HG03175 (cell line): ENCODE measurements at regions not wholly inside any gene's neighbourhood (a gene's known extent, or its start where the extent isn't known, plus 50 kb on each side); places are given as distances from the start of the nearest gene placed in this dataset.
"Not testable (repeated sequence)": the region's sequence is repeated elsewhere in the genome, so short reads cannot be mapped to it uniquely, and the experiment has no call there.

Source experiments
- ATAC-seq: cut with Tn5 transposase; IDR thresholded peaks from one replicate; pipeline ENCODE4 v1.9.1; 2021; ENCODE audit warnings: mild to moderate bottlenecking, moderate library complexity; ENCODE audit not compliant: unreplicated experiment

DNA sequence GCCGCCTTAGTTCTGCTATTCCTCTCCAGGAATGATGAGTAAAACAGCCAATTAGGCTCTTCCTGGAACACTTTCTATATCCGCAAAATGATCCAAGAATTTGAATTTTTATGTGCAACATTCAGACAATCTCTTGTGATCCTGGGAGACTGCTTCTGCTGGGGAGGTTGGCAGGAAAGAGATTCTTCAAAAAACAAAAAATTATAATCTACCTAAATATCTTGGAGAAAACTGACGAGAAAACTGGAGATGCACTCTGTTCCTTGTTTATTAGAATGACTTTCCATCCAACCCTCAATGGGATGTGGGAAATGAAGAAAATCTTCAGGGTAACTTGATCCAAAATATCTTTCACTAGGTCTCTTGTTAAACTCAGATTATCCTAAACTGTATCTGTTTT lies 346.3 kb upstream of the UBE2E2 start:
- no peak for ATAC-seq

DNA sequence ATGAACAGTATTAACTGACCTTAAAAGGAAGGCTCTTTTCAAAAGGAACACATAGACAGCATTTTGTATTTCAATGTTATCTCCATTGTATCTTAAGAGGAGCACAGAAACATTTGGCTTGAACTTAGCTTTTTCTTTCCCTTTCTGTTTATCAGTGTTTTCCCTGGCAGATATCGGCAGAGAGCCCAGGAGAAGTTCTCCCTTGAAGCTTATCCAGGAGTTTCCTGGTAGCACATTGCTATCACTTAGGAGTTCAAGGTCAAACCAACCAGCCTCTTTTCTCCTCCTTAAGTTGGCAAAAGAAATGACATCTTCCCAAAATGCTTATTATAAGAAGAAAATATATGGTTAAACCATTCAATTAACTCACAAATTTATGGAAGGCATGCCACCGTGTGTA lies 344.6 kb upstream of the UBE2E2 start:
- ATAC-seq: no peak

DNA sequence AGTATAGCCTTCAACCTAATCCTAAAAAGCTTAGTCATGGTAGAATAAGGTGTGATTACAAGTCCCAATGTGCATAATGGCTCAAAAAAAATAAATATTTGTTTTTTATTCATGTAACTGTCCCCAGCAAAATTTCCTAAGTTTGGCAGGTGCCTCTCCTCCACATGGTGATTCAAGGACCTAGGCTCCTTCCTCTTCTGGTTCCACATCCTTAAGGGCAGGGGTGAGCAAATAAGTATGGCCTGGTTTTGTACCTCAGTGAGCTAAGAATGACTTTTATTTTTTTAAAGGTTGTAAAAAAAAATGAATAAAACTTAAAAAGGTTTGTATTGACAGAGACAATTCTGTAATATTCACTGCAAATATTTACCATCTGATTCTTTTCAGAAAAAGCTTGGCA lies 343.5 kb upstream of the UBE2E2 start:
- ATAC-seq: no peak

- ATAC-seq: no peak
These were observed 341.7 kb upstream of the UBE2E2 start for GRCh38 chr3:22861426-22861825.

DNA sequence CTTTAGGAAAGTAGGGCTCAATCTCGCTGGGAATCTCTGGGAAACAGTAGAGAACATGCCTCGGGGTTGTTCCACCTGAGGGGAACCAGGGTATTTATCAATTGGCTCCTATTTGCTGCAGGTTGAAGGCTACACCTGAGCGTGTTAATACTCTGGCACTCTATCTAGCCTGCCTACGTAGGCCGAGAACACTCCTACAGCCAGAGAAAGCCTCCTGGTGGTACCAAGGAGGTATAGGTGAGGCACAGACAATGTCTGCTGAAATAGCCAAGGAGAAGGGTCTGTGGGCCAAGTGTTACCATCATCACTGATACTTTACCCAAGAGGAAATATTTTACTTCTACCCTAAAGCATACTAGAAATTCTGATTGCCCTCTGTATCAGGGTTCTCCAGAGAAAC lies 341.0 kb upstream of the UBE2E2 start:
- ATAC-seq: no peak

GRCh38 chr3:22882834-22883233 lies 320.3 kb upstream of the UBE2E2 start:
- ATAC-seq: not testable (repeated sequence)

DNA sequence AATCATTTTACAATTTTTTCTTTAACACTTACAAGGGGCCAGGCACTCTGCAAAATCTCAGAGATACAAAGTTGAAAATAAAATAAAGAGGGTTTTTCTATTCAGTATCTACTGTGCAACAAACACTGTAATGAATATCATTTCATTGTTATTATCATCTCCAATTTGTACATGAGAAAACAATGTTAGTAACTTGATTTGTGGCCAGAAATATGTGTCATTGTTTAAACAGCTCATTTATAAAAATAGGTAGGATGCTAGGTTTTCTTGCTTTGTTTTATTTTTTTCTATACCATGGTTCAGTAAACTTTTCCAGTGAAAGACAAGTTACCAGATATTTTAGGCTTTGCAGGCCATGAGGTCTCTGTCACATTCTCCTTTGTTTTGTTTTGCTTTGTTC lies 318.1 kb upstream of the UBE2E2 start:
- ATAC-seq: no peak

GRCh38 chr3:22885574-22886341 lies 317.4 kb upstream of the UBE2E2 start:
- no peak for ATAC-seq

- ATAC-seq: no peak
These were observed 316.6 kb upstream of the UBE2E2 start for GRCh38 chr3:22886439-22887068.

DNA sequence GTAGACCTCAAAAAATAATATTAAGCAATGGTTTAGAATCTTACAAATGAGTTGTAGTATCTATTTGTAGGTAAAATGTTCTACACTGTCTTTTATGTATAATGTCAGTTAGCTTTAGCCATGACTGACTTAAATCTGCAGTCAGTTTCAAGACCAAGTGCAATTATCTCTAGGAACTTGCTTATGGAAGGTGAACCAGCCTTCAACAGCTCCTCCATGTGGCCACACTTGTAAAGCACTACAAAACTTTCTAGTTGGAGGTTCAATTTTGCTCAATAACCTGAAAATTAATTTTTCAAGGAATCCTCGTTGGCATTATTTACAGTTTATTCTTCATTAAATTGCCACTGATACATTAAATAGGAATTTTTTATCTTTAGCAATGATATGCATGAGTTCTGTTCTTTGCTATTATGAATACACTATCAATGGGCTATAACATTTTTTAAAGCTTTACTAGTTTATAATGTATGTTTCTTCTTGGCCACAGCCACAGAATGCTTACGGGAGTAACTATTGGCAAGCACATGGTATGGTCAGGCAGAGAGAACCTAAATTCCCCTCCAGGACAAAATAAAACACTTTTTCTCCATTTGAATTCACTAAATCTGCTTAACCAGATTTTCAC lies 315.3 kb upstream of the UBE2E2 start:
- peak; percentile 66 for ATAC-seq

DNA sequence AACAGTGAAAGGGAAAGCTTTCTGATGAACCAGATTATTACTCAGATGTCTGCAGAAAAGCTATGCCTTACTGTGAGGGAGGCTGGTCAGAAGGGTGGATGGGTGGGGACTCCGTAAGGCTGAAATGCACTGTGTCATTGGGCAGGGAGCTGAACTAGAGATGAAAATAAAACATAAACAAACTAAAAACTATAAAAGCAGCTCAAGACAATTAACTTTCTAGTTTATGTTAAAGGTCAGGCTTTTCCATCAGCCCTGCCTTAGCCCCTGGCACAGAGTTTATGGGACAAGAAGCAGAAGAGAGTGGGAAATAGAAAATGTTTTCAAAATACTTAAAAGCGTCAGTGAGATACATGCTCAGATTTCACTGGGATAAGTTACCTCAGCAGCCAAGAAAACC lies 310.0 kb upstream of the UBE2E2 start:
- ATAC-seq: no peak

- no peak for ATAC-seq
These were observed 309.3 kb upstream of the UBE2E2 start for GRCh38 chr3:22893644-22894325.

DNA sequence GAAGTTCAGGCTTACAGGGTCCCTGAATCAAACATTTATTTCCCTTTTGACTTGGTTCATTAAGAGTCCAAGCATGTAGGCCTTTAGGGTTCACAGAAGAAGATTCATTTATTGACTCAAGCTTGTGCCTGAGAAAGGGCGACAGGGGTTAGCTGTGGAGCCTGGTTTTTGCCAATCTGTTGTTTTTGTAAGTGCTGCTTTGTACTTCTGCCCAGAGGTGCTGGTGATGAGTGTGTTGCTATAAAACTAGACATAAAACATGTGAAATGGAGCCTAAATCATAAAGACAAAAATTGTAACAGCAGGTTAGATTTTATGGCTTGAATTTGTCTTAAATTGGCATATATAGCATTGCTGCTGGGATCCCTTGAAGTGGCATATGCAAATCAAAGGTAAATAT lies 308.3 kb upstream of the UBE2E2 start:
- no peak for ATAC-seq

DNA sequence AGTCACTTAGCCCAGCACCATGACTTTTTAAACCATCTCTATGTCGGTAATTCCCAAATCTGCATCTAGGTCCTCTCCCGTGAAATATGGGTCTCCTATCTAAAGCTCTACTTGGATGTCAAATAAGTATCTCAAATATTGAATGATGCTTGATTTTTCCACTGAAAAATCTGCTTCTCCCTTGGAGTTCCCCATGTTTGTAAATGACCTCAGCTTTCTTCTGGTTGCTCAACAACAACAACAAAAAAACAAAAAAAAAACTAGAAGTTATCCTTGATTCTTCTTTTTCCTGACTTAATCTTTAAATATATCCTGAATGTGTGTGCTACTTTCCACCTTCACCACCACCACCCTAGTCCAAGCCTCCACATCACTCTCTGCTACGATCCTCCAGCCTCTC lies 307.5 kb upstream of the UBE2E2 start:
- ATAC-seq: no peak

GRCh38 chr3:22898558-22898957 lies 304.6 kb upstream of the UBE2E2 start:
- no peak for ATAC-seq

DNA sequence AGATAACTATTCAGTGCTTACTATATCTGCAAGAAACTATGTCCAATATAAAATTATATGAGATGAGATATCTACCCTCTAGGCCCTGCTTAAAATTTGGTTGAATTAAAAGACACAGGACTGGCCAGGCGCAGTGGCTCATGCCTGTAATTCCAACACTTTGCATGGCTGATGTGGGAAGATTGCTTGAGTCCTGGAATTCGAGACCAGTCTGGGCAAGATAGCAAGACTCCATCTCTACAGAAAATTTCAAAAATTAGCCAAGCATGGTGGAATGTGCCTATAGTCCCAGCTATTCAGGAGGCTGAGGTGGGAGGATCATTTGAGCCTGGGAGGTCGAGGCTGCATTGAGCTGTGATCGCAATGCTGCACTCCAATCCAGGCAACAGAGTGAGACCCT lies 303.7 kb upstream of the UBE2E2 start:
- ATAC-seq: no peak

DNA sequence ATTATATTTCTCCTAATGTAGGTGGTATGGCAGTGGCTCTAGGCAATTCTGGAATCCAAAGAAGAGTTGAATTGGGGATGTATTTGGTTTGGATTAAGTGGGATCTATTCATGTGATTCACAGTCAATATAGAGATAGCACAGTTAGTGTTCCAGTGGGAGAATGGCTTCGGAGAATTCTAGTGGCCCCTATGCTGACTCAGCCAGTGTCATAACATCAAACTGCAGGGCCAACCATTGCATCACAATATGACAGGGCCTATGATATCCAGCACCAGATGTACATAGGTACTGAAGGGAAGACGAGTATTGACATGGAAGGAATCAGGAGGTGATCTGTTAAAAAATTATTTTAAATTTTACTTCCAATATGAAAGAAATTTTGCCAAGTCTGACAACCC lies 302.8 kb upstream of the UBE2E2 start:
- ATAC-seq: no peak

GRCh38 chr3:22901684-22902083 lies 301.4 kb upstream of the UBE2E2 start:
- ATAC-seq: no peak

DNA sequence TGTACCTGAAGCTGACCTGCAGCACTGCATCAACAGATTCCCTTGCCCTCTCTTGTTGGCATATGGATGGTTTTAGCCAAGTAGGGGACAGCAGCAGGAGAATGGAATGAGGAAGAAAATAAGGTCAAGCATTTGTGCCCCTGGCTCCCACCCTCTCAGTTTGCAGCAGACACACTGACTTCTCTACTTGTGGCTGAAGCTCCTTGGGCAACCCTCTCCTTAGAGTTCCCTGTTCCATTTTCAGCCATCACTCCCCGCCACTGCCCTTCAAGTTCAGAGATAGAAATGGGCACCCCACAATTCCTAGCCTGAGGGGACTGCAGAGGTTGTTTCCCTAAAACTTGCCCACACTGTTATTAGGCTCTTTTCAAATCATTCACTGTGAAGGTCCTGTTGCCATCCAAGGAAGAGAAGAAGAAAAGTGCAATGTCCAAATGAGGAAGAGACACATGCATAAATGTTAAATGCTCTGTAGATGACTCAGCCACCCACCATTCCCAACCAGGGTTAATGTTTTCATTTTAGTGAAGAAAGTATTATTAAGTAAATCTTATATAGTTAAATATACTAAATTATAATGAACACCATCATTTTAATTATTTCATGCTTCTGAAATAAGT lies 295.9 kb upstream of the UBE2E2 start:
- no peak for ATAC-seq

- no peak for ATAC-seq
These were observed 295.3 kb upstream of the UBE2E2 start for GRCh38 chr3:22907796-22908195.

GRCh38 chr3:22908989-22909507 lies 294.1 kb upstream of the UBE2E2 start:
- no peak for ATAC-seq
